GM18858 (cell line): ENCODE measurements at regions not wholly inside any gene's neighbourhood (a gene's known extent, or its start where the extent isn't known, plus 50 kb on each side); places are given as distances from the start of the nearest gene placed in this dataset.

ENCODE experiments used
- ATAC-seq: cut with Tn5 transposase; IDR thresholded peaks from one replicate; pipeline ENCODE4 v1.9.1; 2021; ENCODE audit not compliant: unreplicated experiment

GRCh38 chr1:98427664-98428063, 233.9 kb upstream of the SNX7 start:
- ATAC-seq: no peak

- no peak for ATAC-seq
These were observed 235.4 kb upstream of the SNX7 start for GRCh38 chr1:98426092-98426491.

GRCh38 chr1:98422816-98423215, 238.7 kb upstream of the SNX7 start:
- ATAC-seq: no peak

DNA sequence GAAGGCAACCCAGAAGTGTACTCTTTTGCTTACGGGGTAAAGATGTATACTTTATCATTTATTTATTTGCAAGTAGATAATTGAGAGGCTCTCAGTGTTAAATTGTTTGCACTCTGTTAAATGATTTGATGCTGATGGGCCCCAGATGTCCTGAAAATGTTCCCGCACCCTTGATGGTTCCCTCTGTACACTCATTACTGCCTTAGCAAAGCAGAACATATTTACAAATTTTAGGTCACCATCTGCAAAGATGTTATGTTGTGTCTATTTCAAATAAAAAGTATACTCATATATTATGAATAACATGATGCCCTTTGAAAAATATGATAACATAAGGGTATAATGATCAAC, 240.5 kb upstream of the SNX7 start:
- ATAC-seq: no peak

GRCh38 chr1:98420376-98421084, 241.0 kb upstream of the SNX7 start:
- no peak for ATAC-seq

DNA sequence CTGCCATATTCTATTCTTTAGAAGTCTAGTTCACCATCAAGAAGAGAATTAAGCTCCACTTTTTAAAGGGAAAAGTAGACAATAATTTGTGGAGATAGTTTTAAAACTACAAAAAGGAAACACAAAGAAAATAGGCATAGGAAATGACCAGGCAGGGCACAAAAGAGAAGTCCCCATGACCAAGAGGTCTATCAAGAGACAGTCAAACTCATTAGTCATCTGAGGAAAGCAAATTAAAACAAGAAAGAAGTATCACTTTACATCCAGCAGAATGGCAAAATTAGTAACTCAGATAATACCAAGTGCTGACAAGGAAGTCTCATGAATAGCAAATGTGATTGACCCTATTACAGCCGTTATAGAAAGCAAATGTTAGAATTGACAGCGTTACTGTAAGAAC, 243.7 kb upstream of the SNX7 start:
- no peak for ATAC-seq

- no peak for ATAC-seq
These were observed 251.4 kb upstream of the SNX7 start for GRCh38 chr1:98410082-98410481.

- ATAC-seq: no peak
These were observed 255.0 kb upstream of the SNX7 start for GRCh38 chr1:98406352-98407088.

GRCh38 chr1:98405581-98406074, 255.9 kb upstream of the SNX7 start:
- ATAC-seq: peak; percentile 77

DNA sequence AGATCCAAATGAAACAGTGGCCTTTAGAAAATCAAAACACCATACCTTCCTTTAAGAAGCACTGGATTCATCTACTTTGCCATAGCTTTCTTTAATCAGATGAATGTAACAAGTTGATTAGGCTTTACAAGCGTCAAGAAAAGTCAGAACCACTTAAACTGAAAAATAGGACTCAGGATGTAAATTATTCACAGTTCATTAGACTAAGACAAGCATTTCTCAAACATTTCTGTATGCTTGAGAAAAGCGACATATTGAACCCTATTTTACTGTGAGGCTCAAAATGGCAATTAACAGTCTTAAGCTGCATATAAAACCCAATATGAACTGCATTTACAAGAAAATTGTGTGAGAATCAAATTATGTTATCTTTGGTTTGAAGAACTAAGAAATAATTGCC, 256.7 kb upstream of the SNX7 start:
- no peak for ATAC-seq

GRCh38 chr1:98403963-98404480, 257.5 kb upstream of the SNX7 start:
- ATAC-seq: no peak

DNA sequence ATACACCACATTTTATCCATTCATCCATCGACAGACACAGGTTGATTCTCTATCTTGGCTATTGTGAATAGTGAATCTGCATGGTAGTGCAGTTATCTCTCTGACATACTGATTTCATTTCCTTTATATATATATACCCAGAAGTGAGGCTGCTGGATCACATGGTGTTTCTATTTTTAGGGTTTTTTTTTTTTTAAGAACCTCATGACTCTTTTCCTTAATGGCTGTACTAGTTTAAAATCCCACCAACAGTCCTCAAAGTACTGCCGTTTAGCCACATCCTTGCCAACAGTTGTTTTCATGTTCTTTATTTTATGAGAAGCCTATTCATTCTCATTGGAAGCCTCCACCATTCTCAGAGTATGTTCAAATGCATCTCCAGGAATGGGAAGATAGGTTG, 258.7 kb upstream of the SNX7 start:
- no peak for ATAC-seq

- ATAC-seq: no peak
These were observed 261.1 kb upstream of the SNX7 start for GRCh38 chr1:98400446-98400845.

- ATAC-seq: no peak
These were observed 262.3 kb upstream of the SNX7 start for GRCh38 chr1:98399218-98399617.

- no peak for ATAC-seq
These were observed 262.9 kb upstream of the SNX7 start for GRCh38 chr1:98398649-98399048.

GRCh38 chr1:98398092-98398491, 263.4 kb upstream of the SNX7 start:
- no peak for ATAC-seq

- no peak for ATAC-seq
These were observed 267.8 kb upstream of the SNX7 start for GRCh38 chr1:98393719-98394118.

- ATAC-seq: no peak
These were observed 270.3 kb upstream of the SNX7 start for GRCh38 chr1:98391175-98391574.

DNA sequence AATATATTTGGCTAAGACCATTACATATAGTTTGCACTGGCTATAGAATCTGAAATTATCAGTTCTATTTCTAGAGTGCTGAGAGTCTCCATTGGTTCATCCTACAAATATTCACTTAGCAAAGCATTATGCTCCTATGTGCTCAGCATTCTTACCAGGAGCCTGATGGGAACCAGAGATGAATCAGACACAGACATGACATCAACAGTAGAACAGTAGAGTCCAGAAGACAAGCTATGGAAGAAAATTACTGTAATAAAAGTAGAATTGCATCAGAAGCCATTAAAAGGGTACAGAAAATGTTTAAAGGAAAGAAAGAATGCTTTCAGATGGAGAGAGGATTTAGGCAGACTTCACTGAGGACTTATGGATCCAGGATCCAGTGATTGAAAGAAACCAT, 271.7 kb upstream of the SNX7 start:
- no peak for ATAC-seq

GRCh38 chr1:98388441-98388840, 273.1 kb upstream of the SNX7 start:
- peak; percentile 71 for ATAC-seq

- no peak for ATAC-seq
These were observed 273.8 kb upstream of the SNX7 start for GRCh38 chr1:98387701-98388100.

- no peak for ATAC-seq
These were observed 274.7 kb upstream of the SNX7 start for GRCh38 chr1:98386675-98387440.
